Fibroblast of lung (primary cell): ENCODE measurements at regions not wholly inside any gene's neighbourhood (a gene's known extent, or its start where the extent isn't known, plus 50 kb on each side); places are given as distances from the start of the nearest gene placed in this dataset.

Experiments
- DNase-seq, 2 donors: peaks; one replicate each; pipeline versions ENCODE4 v3.0.0 to v3.0.0-alpha.2; 2010; ENCODE audit warnings: low read depth in 2 of 2
- H2AFZ ChIP-seq: 2 replicates; pipeline ENCODE4 v1.5.1; 2012; ENCODE audit warnings: low read length, control low read depth, inconsistent platforms
- H3K27ac ChIP-seq: 2 replicates; pipeline ENCODE4 v1.5.1; 2011; ENCODE audit warnings: low read length, control low read depth; ENCODE audit not compliant: insufficient read depth
- H3K27me3 ChIP-seq: 2 replicates; pipeline ENCODE4 v1.5.1; 2011; ENCODE audit warnings: mild to moderate bottlenecking, low read length; ENCODE audit not compliant: control insufficient read depth, insufficient read depth
- H3K36me3 ChIP-seq: 2 replicates; pipeline ENCODE4 v1.5.1; 2011; ENCODE audit warnings: low read length; ENCODE audit not compliant: control insufficient read depth, insufficient read depth
- H3K4me1 ChIP-seq: 2 replicates; pipeline ENCODE4 v1.5.1; 2011; ENCODE audit warnings: low read length; ENCODE audit not compliant: control insufficient read depth, insufficient read depth; ENCODE audit errors: extremely low read depth
- H3K4me2 ChIP-seq: 2 replicates; pipeline ENCODE4 v1.5.1; 2011; ENCODE audit warnings: low read length, control low read depth; ENCODE audit not compliant: insufficient read depth; ENCODE audit errors: extremely low read depth
- H3K4me3 ChIP-seq, 4 experiments: fragments of 200-600 bp in 1 of 4; sonication (generic) in 1 of 4; replicated peaks in 1 of 4; 2 replicates each; pipeline ENCODE4 v1.5.1; 2011 to 2016; ENCODE audit warnings: low read length in 4 of 4, low read depth in 3 of 4, mild to moderate bottlenecking in 3 of 4, control low read depth in 2 of 4, inconsistent platforms in 1 of 4, mixed read lengths in 1 of 4; ENCODE audit not compliant: insufficient read depth in 1 of 4; ENCODE audit errors: control extremely low read depth in 1 of 4
- H3K79me2 ChIP-seq: 2 replicates; pipeline ENCODE4 v1.5.1; 2012; ENCODE audit warnings: mild to moderate bottlenecking, low read length, inconsistent platforms; ENCODE audit not compliant: control insufficient read depth, insufficient read depth
- H3K9ac ChIP-seq: 2 replicates; pipeline ENCODE4 v1.5.1; 2011; ENCODE audit warnings: mild to moderate bottlenecking, low read length, control low read depth; ENCODE audit not compliant: insufficient read depth
- H3K9me3 ChIP-seq: 2 replicates; pipeline ENCODE4 v1.5.1; 2012; ENCODE audit warnings: low read depth, low read length; ENCODE audit not compliant: control insufficient read depth, insufficient read depth
- H4K20me1 ChIP-seq: 2 replicates; pipeline ENCODE4 v1.5.1; 2011; ENCODE audit warnings: low read length; ENCODE audit not compliant: control insufficient read depth, insufficient read depth; ENCODE audit errors: extremely low read depth
- CTCF ChIP-seq, 2 donors: IDR thresholded peaks in 1 of 2; conservative IDR thresholded peaks in 1 of 2; 1 replicate in 1 of 2; 2 replicates in 1 of 2; pipeline ENCODE4 v1.5.1; 2011 to 2012; ENCODE audit warnings: low read length in 2 of 2, control low read depth in 1 of 2, inconsistent platforms in 1 of 2, low read depth in 1 of 2, mild to moderate bottlenecking in 1 of 2
- EZH2 ChIP-seq: IDR thresholded peaks from 2 replicates; pipeline ENCODE4 v1.5.1; 2012; ENCODE audit warnings: low read length, control low read depth, mild to moderate bottlenecking; ENCODE audit errors: missing control alignments

- Histone ChIP-seq H3K9me3 (no peaks in the 10 kb centered on the region), H3K4me2 (no peak overlapping the region), H3K79me2 (no peaks in the 10 kb centered on the region), H4K20me1 (no peaks in the 10 kb centered on the region), H3K4me3 (no peak overlapping the region), H2AFZ (no peak overlapping the region), H3K4me1 (no peaks in the 10 kb centered on the region), H3K36me3 (no peaks in the 10 kb centered on the region), H3K9ac (no peak overlapping the region), H3K27me3 (no peaks in the 10 kb centered on the region), H3K27ac (no peak overlapping the region)
- TF ChIP-seq EZH2: no peak
- TF ChIP-seq CTCF (conservative IDR thresholded peaks at IDR 0.05 in 1 of 2, IDR thresholded peaks at IDR 0.05 in 1 of 2; ENCODE audit: low read depth in 1 of 2, low read length in 2 of 2): no peak
- DNase-seq: no peak
These were observed 909.3 kb downstream of the SORCS1 start for GRCh38 chr10:106255111-106255678.

- no peak overlapping the region for H2AFZ ChIP-seq
- H3K27ac ChIP-seq: no peak overlapping the region
- no peak overlapping the region for H3K4me3 ChIP-seq
- no peaks in the 10 kb centered on the region for H3K27me3 ChIP-seq
- H3K4me2 ChIP-seq: no peak overlapping the region
- H3K4me1 ChIP-seq: no peaks in the 10 kb centered on the region
- TF ChIP-seq EZH2 (no peak), CTCF (conservative IDR thresholded peaks at IDR 0.05 in 1 of 2, IDR thresholded peaks at IDR 0.05 in 1 of 2; ENCODE audit: low read depth in 1 of 2, low read length in 2 of 2) (no peak)
- no peak for DNase-seq
- no peaks in the 10 kb centered on the region for H4K20me1 ChIP-seq
- no peaks in the 10 kb centered on the region for H3K79me2 ChIP-seq
- no peak overlapping the region for H3K9ac ChIP-seq
- H3K9me3 ChIP-seq: no peaks in the 10 kb centered on the region
- H3K36me3 ChIP-seq: no peaks in the 10 kb centered on the region
These were observed 910.4 kb downstream of the SORCS1 start for GRCh38 chr10:106254071-106254470.

- no peak overlapping the region for H3K4me2 ChIP-seq
- no peak overlapping the region for H3K27ac ChIP-seq
- TF ChIP-seq CTCF (conservative IDR thresholded peaks at IDR 0.05 in 1 of 2, IDR thresholded peaks at IDR 0.05 in 1 of 2; ENCODE audit: low read depth in 1 of 2, low read length in 2 of 2): no peak
- TF ChIP-seq EZH2: no peak
- no peaks in the 10 kb centered on the region for H3K79me2 ChIP-seq
- H3K4me3 ChIP-seq: no peak overlapping the region
- no peak for DNase-seq
- H2AFZ ChIP-seq: no peak overlapping the region
- H4K20me1 ChIP-seq: no peaks in the 10 kb centered on the region
- no peaks in the 10 kb centered on the region for H3K4me1 ChIP-seq
- no peaks in the 10 kb centered on the region for H3K27me3 ChIP-seq
- no peaks in the 10 kb centered on the region for H3K9me3 ChIP-seq
- H3K9ac ChIP-seq: no peak overlapping the region
- H3K36me3 ChIP-seq: no peaks in the 10 kb centered on the region
These were observed 912.0 kb downstream of the SORCS1 start for GRCh38 chr10:106252541-106252940.
